VCaP (cell line): ENCODE measurements at regions not wholly inside any gene's neighbourhood (a gene's known extent, or its start where the extent isn't known, plus 50 kb on each side); places are given as distances from the start of the nearest gene placed in this dataset.

Source experiments
- H3K27ac ChIP-seq: fragments of 450-650 bp; 2 replicates; pipeline ENCODE4 v1.5.1; 2017
- CTCF ChIP-seq: fragments of 450-650 bp; conservative IDR thresholded peaks from 2 replicates; pipeline ENCODE4 v1.5.1; 2017; ENCODE audit warnings: mild to moderate bottlenecking, moderate library complexity

- TF ChIP-seq CTCF: peak; percentile 69
- H3K27ac ChIP-seq: no peak overlapping the region
These were observed 730.2 kb downstream of the TUSC7 start for GRCh38 chr3:117439812-117440211.

- TF ChIP-seq CTCF: no peak
These were observed 732.3 kb downstream of the TUSC7 start for GRCh38 chr3:117441851-117442250.

GRCh38 chr3:117442566-117442965 is 733.0 kb downstream of the TUSC7 start:
- H3K27ac ChIP-seq: no peak overlapping the region
- no peak for TF ChIP-seq CTCF

More at GRCh38 chr3:117441851-117442250, 732.3 kb downstream of the TUSC7 start:
- H3K27ac ChIP-seq: no peak overlapping the region

GRCh38 chr3:117443014-117443413 is 733.4 kb downstream of the TUSC7 start:
- no peak for TF ChIP-seq CTCF

GRCh38 chr3:117444175-117444574 is 734.6 kb downstream of the TUSC7 start:
- H3K27ac ChIP-seq: no peak overlapping the region

More at GRCh38 chr3:117443014-117443413, 733.4 kb downstream of the TUSC7 start:
- no peak overlapping the region for H3K27ac ChIP-seq

GRCh38 chr3:117447419-117447818 is 737.8 kb downstream of the TUSC7 start:
- no peak for TF ChIP-seq CTCF

More at GRCh38 chr3:117444175-117444574, 734.6 kb downstream of the TUSC7 start:
- TF ChIP-seq CTCF: no peak

GRCh38 chr3:117450026-117450425 is 740.4 kb downstream of the TUSC7 start:
- TF ChIP-seq CTCF: no peak
- no peak overlapping the region for H3K27ac ChIP-seq

More at GRCh38 chr3:117447419-117447818, 737.8 kb downstream of the TUSC7 start:
- H3K27ac ChIP-seq: no peak overlapping the region

GRCh38 chr3:117454254-117454653 is 744.7 kb downstream of the TUSC7 start:
- no peak; the same call in 1 of the 2 replicates for TF ChIP-seq CTCF
- no peak overlapping the region for H3K27ac ChIP-seq
